ENCODE measurements at regions not wholly inside any gene's neighbourhood (a gene's known extent, or its start where the extent isn't known, plus 50 kb on each side); places are given as distances from the start of the nearest gene placed in this dataset.

- TF ChIP-seq ZFP3 (CRISPR knock-in tag; IDR thresholded peaks at IDR 0.05) (no peak), ESRRG (CRISPR knock-in tag; IDR thresholded peaks at IDR 0.05) (no peak), PATZ1 (CRISPR knock-in tag; IDR thresholded peaks at IDR 0.05; ENCODE audit: borderline replicate concordance) (no peak), CREB5 (CRISPR knock-in tag; IDR thresholded peaks at IDR 0.05; ENCODE audit: low read depth) (no peak), TCF4 (CRISPR knock-in tag; IDR thresholded peaks at IDR 0.05; ENCODE audit: borderline replicate concordance) (no peak)
- ATAC-seq, result no peak
Measured at GRCh38 chr2:16060936-16061338, 120.6 kb downstream of the MYCN start.

- ATAC-seq, result no peak
- TF ChIP-seq GLIS3 (CRISPR knock-in tag; IDR thresholded peaks at IDR 0.05), result no peak
- TF ChIP-seq BACH2 (CRISPR knock-in tag; IDR thresholded peaks at IDR 0.05; ENCODE audit: borderline replicate concordance), result no peak
- TF ChIP-seq ARNTL (CRISPR knock-in tag; IDR thresholded peaks at IDR 0.05; ENCODE audit: borderline replicate concordance, low read depth), result no peak
- no peak for TF ChIP-seq CSRNP3 (CRISPR knock-in tag; IDR thresholded peaks at IDR 0.05)
- no peak for TF ChIP-seq TCF4 (CRISPR knock-in tag; IDR thresholded peaks at IDR 0.05; ENCODE audit: borderline replicate concordance)
Measured at GRCh38 chr2:16060125-16060935, 120.0 kb downstream of the MYCN start.

GRCh38 chr2:16059393-16060016, 119.2 kb downstream of the MYCN start:
- no peak for ATAC-seq
- no peak for TF ChIP-seq TCF4 (CRISPR knock-in tag; IDR thresholded peaks at IDR 0.05; ENCODE audit: borderline replicate concordance)
- TF ChIP-seq ZFP3 (CRISPR knock-in tag; IDR thresholded peaks at IDR 0.05), result no peak
- TF ChIP-seq ESRRG (CRISPR knock-in tag; IDR thresholded peaks at IDR 0.05), result no peak
- no peak for TF ChIP-seq TSHZ2 (CRISPR knock-in tag; IDR thresholded peaks at IDR 0.05)
- no peak for TF ChIP-seq PATZ1 (CRISPR knock-in tag; IDR thresholded peaks at IDR 0.05; ENCODE audit: borderline replicate concordance)

GRCh38 chr2:16058747-16059358, 118.5 kb downstream of the MYCN start:
- ATAC-seq, result no peak
- TF ChIP-seq TSHZ2 (CRISPR knock-in tag; IDR thresholded peaks at IDR 0.05) (no peak), ARNTL (CRISPR knock-in tag; IDR thresholded peaks at IDR 0.05; ENCODE audit: borderline replicate concordance, low read depth) (no peak), OSR1 (CRISPR knock-in tag; IDR thresholded peaks at IDR 0.05) (no peak), PPARA (CRISPR knock-in tag; IDR thresholded peaks at IDR 0.05; ENCODE audit: borderline replicate concordance) (no peak), ZFP30 (CRISPR knock-in tag; IDR thresholded peaks at IDR 0.05) (no peak), ESRRG (CRISPR knock-in tag; IDR thresholded peaks at IDR 0.05) (no peak), CSRNP3 (CRISPR knock-in tag; IDR thresholded peaks at IDR 0.05) (no peak), ZNF8 (CRISPR knock-in tag; IDR thresholded peaks at IDR 0.05) (no peak), CSDC2 (CRISPR knock-in tag; IDR thresholded peaks at IDR 0.05) (no peak), TCF4 (CRISPR knock-in tag; IDR thresholded peaks at IDR 0.05; ENCODE audit: borderline replicate concordance) (no peak), ZNF70 (CRISPR knock-in tag; IDR thresholded peaks at IDR 0.05) (no peak), BACH2 (CRISPR knock-in tag; IDR thresholded peaks at IDR 0.05; ENCODE audit: borderline replicate concordance) (no peak)
